Heart right ventricle (tissue), 16 donors: ENCODE measurements at regions not wholly inside any gene's neighbourhood (a gene's known extent, or its start where the extent isn't known, plus 50 kb on each side); places are given as distances from the start of the nearest gene placed in this dataset.

Experiments
- ATAC-seq, 8 donors: fragments of 200-7000 bp; cut with Tn5 transposase; one replicate each; pipeline ENCODE4 v1.9.1; 2020; ENCODE audit warnings: mild to moderate bottlenecking in 8 of 8, moderate library complexity in 8 of 8, moderate number of reproducible peaks in 1 of 8
- DNase-seq, 2 donors: peaks; one replicate each; pipeline ENCODE4 v3.0.0-alpha.2; 2020
- H3K27ac ChIP-seq, 10 donors: fragments of 200-600 bp; sonication (generic) in 2 of 10; one replicate each; pipeline versions ENCODE4 v1.5.0 to v1.8.0; 2020 to 2022; ENCODE audit warnings: mild to moderate bottlenecking in 3 of 10
- H3K27me3 ChIP-seq, 7 donors: fragments of 200-600 bp; one replicate each; pipeline ENCODE4 v1.8.0; 2021 to 2022; ENCODE audit warnings: mild to moderate bottlenecking in 2 of 7
- H3K36me3 ChIP-seq, 9 donors: fragments of 200-600 bp; sonication (generic) in 1 of 9; one replicate each; pipeline versions ENCODE4 v1.5.0 to v1.8.0; 2020 to 2022; ENCODE audit warnings: mild to moderate bottlenecking in 2 of 9
- H3K4me1 ChIP-seq, 9 donors: fragments of 200-600 bp; sonication (generic) in 1 of 9; one replicate each; pipeline versions ENCODE4 v1.5.0 to v1.8.0; 2020 to 2022; ENCODE audit warnings: mild to moderate bottlenecking in 4 of 9
- H3K4me3 ChIP-seq, 10 donors: fragments of 200-600 bp; sonication (generic) in 2 of 10; one replicate each; pipeline versions ENCODE4 v1.5.0 to v1.8.0; 2020 to 2022; ENCODE audit warnings: mild to moderate bottlenecking in 7 of 10, moderate library complexity in 2 of 10
- H3K9me3 ChIP-seq, 11 donors: fragments of 200-600 bp in 10 of 11; sonication (generic) in 2 of 11; one replicate each; pipeline versions ENCODE4 v1.5.0 to v1.8.0; 2013 to 2022; ENCODE audit warnings: mild to moderate bottlenecking in 2 of 11, control low read depth in 1 of 11, moderate library complexity in 1 of 11
- WGBS, 2 donors: extraction: QIAGEN DNeasy Blood & Tissue Kit; methylation state at CpG; one replicate each; pipeline ENCODE4 v1.1.7; 2013; ENCODE audit warnings: inconsistent platforms in 1 of 2; 5-methylcytosine and 5-hydroxymethylcytosine counted together
- intact Hi-C, 10 donors: fragments of 100-400 bp; cut with DNase I; formaldehyde crosslinking; loops; one replicate each; pipeline versions ENCODE4 v1.11.1 to v1.14.2; 2022
- TF ChIP-seq, protein P1 (sequence below), 9 donors: fragments of 200-600 bp; sonication (generic) in 2 of 9; IDR thresholded peaks; one replicate each; pipeline versions ENCODE4 v1.5.0 to v1.8.0; 2021 to 2022; ENCODE audit warnings: antibody characterized with exemption in 9 of 9, mild to moderate bottlenecking in 5 of 9, moderate library complexity in 1 of 9
- donor health status: Arrhythmogenic right ventricular cardiomyopathy.
- donor health status: ischemic (EF 13 %, LVEDD 7.1; RV severe dilation, severe dysfunction).
- donor health status: healthy with polysubstance abuse.
- donor health status: DM: no; HTN: yes; CAD: no.
- donor health status: DM: no; HTN: no; CAD: no.
- donor health status: ischemic (EF 25% LVEDD 6.9; RV normal size, moderate dysfunction).
- donor health status: ischemic (EF 25% LVEDD 5.7; RV mildly dilated, moderate dysfunction).
- donor health status: healthy.
- donor health status: DM: yes; HTN: yes; CAD: no.
- donor health status: Ischemic cardiomyopathy.
- donor health status: ischemic (EF 35%, LVEDD 5.7; RV mildly dilated, moderate dysfunction).
- donor health status: nonischemic (EF 11% LVEDD 7.7; RV severe dilation, severe dysfunction).
- donor health status: DM: yes; HTN: yes; CAD: no.
- donor health status: PGD.
- donor health status: ischemic (EF 29% LVEDD 5.4; RV normal size, mild dysfunction).
- donor health status: nonischemic (EF 23%, LVEDD 6.1; RV moderate dilation, normal function).

DNA sequence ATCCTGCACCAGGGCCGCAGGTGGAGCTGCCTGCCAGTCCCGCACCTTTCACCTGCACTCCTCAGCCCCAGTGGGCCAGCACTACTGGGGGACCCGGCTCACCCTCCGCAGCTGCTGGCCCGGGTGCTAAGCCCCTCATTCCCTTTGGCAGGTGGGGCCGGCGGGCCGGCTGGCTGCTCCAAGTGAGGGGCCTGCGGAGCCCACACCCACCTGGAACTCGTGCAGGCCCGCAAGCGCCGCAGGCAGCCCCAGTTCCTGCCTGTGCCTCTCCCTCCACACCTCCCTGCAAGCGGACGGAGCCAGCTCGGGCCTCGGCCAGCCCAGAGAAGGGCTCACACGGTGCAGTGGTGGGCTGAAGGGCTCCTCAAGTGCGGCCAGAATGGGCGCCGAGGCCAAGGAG, 199.0 kb upstream of the HS3ST5 start:
- no peaks in the 10 kb centered on the region for H3K4me1 ChIP-seq
- H3K4me3 ChIP-seq = no peak overlapping the region
- TF ChIP-seq, protein P1, sequence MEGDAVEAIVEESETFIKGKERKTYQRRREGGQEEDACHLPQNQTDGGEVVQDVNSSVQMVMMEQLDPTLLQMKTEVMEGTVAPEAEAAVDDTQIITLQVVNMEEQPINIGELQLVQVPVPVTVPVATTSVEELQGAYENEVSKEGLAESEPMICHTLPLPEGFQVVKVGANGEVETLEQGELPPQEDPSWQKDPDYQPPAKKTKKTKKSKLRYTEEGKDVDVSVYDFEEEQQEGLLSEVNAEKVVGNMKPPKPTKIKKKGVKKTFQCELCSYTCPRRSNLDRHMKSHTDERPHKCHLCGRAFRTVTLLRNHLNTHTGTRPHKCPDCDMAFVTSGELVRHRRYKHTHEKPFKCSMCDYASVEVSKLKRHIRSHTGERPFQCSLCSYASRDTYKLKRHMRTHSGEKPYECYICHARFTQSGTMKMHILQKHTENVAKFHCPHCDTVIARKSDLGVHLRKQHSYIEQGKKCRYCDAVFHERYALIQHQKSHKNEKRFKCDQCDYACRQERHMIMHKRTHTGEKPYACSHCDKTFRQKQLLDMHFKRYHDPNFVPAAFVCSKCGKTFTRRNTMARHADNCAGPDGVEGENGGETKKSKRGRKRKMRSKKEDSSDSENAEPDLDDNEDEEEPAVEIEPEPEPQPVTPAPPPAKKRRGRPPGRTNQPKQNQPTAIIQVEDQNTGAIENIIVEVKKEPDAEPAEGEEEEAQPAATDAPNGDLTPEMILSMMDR (IDR thresholded peaks at IDR 0.05) = no peak
- H3K9me3 ChIP-seq = peaks cover 0 to 20% (median 0%) of the 10 kb centered on the region in 11 donors
- WGBS, 2 donors = 92% methylated on average over 21 of the region's 21 CpGs
- ATAC-seq (no peak), DNase-seq (no peak)
- no peaks in the 10 kb centered on the region for H3K36me3 ChIP-seq
- no peaks in the 10 kb centered on the region for H3K27me3 ChIP-seq
- no peak overlapping the region for H3K27ac ChIP-seq
- intact Hi-C loops = no loop called here

DNA sequence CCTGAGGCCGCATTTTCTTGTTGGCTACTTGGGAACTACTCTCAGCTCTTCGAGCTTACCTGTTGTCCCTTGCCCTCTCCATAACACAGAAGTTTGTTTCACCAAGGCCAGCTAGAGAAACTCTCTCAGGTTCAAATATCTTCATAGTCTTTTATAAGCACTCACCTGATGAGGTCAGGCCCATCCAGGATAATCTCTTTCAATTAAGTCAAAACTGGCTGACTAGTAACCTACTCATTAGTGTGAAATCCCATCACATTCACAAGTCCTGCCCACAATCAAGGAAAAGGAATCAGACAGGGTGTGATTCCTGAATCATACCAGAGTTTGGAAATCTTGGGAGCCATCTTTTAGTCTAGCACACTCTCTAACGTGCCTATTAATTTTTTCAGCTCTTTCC, 195.2 kb upstream of the HS3ST5 start:
- TF ChIP-seq, protein P1 (IDR thresholded peaks at IDR 0.05) = no peak
- H3K9me3 ChIP-seq = peaks cover 0 to 17% (median 0%) of the 10 kb centered on the region in 11 donors
- H3K4me1 ChIP-seq = no peaks in the 10 kb centered on the region
- WGBS, 2 donors = 84 to 86% methylated on average over 3 of the region's 3 CpGs
- no peak overlapping the region for H3K27ac ChIP-seq
- no peak overlapping the region for H3K4me3 ChIP-seq
- intact Hi-C loops = no loop called here
- no peaks in the 10 kb centered on the region for H3K36me3 ChIP-seq
- ATAC-seq = no peak
- H3K27me3 ChIP-seq = no peaks in the 10 kb centered on the region
- DNase-seq = no peak

DNA sequence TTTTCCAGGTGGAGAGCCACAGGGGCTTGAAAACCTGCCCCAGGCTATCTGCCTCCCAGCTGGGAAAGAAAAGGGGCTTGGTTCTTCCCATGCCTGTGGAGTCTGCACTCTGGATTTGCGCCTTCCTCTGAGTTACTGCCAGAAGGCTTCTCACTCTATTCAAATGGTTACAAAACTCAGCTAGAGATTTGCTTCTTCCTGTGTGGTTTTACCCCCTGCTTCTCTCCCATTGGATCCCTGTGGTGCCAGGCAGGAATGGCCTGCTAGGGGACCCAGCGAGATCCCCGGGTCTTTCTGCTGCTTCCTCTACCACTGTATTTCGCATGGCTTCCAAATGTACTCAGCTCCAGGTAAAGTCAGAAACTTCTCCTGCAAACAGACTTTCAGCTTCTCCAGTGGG, 192.0 kb upstream of the HS3ST5 start:
- peaks cover 0 to 5% (median 0%) of the 10 kb centered on the region in 11 donors for H3K9me3 ChIP-seq
- 80 to 81% methylated on average over 4 of the region's 4 CpGs for WGBS, 2 donors
- no peaks in the 10 kb centered on the region for H3K4me1 ChIP-seq
- TF ChIP-seq, protein P1 (IDR thresholded peaks at IDR 0.05) = no peak
- H3K27me3 ChIP-seq = no peaks in the 10 kb centered on the region
- H3K27ac ChIP-seq = no peak overlapping the region
- no peak for DNase-seq
- ATAC-seq = no peak
- no peak overlapping the region for H3K4me3 ChIP-seq
- no peaks in the 10 kb centered on the region for H3K36me3 ChIP-seq
- intact Hi-C loops = no loop called here

DNA sequence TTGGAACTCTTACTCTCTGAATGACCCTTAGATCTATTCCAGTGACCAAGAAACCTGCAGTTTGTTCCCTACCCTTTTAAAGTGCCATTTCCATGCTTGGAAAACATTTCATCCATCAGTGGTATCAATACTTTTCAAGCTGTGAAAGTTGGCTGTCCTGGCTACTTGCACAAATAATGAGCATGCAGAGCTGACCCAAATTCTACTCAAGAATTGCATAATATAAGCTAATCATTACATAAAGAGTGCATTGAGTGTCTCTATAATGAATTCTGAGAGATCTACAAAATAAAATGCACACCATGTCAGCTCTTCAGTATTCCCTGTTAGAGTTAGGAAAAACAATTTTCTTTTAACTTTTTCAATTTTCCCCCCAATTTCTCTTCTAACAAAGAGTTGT, 181.3 kb upstream of the HS3ST5 start:
- DNase-seq (no peak), ATAC-seq (no peak)
- TF ChIP-seq, protein P1 (IDR thresholded peaks at IDR 0.05) = no peak

DNA sequence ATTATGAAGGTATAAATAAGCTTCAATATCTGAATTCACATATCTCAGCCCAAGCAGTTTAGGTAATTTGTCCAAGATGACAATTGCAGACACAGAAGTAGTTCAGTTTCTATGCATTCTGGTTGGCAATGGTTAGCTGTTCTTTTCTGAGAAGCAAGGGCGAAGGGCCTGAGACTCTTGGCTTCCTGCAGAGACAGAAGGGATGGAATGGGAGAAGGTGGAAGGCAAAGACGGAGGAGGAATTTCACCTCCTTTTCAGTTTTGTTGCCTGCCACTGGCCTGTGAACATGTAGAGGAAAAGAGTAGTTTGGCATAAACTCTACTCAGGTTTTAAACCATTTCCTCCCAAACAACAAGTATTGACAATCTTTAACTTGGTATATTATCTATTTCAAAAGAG, 180.7 kb upstream of the HS3ST5 start:
- 66 to 78% methylated on average over 2 of the region's 2 CpGs for WGBS, 2 donors
- intact Hi-C loops = no loop called here
- Histone ChIP-seq H3K27ac (no peak overlapping the region), H3K36me3 (no peaks in the 10 kb centered on the region), H3K27me3 (no peaks in the 10 kb centered on the region), H3K9me3 (no peaks in the 10 kb centered on the region), H3K4me3 (no peak overlapping the region), H3K4me1 (no peaks in the 10 kb centered on the region)
- TF ChIP-seq, protein P1 (IDR thresholded peaks at IDR 0.05) = no peak
- DNase-seq = no peak
- no peak for ATAC-seq

More for the DNA sequence above, 181.3 kb upstream of the HS3ST5 start:
- no peaks in the 10 kb centered on the region for H3K36me3 ChIP-seq
- H3K27me3 ChIP-seq = no peaks in the 10 kb centered on the region
- H3K4me3 ChIP-seq = no peak overlapping the region
- no peaks in the 10 kb centered on the region for H3K4me1 ChIP-seq
- H3K9me3 ChIP-seq = no peaks in the 10 kb centered on the region
- intact Hi-C loops = no loop called here
- H3K27ac ChIP-seq = no peak overlapping the region
